ENCODE measurements at regions not wholly inside any gene's neighbourhood (a gene's known extent, or its start where the extent isn't known, plus 50 kb on each side); places are given as distances from the start of the nearest gene placed in this dataset.

DNA sequence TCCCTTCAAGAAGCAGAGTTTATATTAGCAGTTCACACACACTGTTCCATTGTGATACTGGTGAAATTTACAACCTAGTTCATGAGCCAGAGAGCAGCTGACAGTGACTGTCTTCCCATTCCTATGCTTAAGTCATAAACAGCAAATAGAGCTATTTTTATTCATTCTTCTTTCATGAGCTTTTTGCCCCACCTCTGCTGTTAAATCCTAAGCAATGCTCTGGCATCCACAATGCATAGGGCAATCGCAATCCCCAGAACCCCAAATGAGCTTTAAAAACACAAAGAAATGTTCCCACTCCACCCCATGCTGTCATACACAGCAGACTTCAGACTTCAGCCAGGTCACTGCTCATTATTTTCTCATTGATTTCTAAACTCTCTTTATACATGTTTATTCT lies 307.5 kb downstream of the ETS1 start:
- TF ChIP-seq, protein P1, sequence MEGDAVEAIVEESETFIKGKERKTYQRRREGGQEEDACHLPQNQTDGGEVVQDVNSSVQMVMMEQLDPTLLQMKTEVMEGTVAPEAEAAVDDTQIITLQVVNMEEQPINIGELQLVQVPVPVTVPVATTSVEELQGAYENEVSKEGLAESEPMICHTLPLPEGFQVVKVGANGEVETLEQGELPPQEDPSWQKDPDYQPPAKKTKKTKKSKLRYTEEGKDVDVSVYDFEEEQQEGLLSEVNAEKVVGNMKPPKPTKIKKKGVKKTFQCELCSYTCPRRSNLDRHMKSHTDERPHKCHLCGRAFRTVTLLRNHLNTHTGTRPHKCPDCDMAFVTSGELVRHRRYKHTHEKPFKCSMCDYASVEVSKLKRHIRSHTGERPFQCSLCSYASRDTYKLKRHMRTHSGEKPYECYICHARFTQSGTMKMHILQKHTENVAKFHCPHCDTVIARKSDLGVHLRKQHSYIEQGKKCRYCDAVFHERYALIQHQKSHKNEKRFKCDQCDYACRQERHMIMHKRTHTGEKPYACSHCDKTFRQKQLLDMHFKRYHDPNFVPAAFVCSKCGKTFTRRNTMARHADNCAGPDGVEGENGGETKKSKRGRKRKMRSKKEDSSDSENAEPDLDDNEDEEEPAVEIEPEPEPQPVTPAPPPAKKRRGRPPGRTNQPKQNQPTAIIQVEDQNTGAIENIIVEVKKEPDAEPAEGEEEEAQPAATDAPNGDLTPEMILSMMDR (IDR thresholded peaks at IDR 0.05; ENCODE audit: insufficient read depth, low read depth, low read length) = no peak
- TF ChIP-seq EZH2 (IDR thresholded peaks at IDR 0.05; ENCODE audit: insufficient read depth, low read length) = no peak

All from astrocyte (in vitro differentiated cells and primary cell).